Esophagus muscularis mucosa (tissue), 4 donors: ENCODE measurements at regions not wholly inside any gene's neighbourhood (a gene's known extent, or its start where the extent isn't known, plus 50 kb on each side); places are given as distances from the start of the nearest gene placed in this dataset.
"Not testable (repeated sequence)": the region's sequence is repeated elsewhere in the genome, so short reads cannot be mapped to it uniquely, and the experiment has no call there.

Experiments used
- EP300 ChIP-seq: sonication (generic); formaldehyde crosslinking; IDR thresholded peaks from one replicate; pipeline ENCODE4 v1.6.1; 2017; ENCODE audit warnings: antibody characterized with exemption
- POLR2A ChIP-seq: fragments of 450-650 bp; IDR thresholded peaks from one replicate; pipeline ENCODE4 v1.6.1; 2017; ENCODE audit warnings: antibody characterized with exemption, moderate library complexity, mild to moderate bottlenecking, low read depth
- TF ChIP-seq, protein P1 (sequence below), 3 experiments: fragments of 200-600 bp in 2 of 3; fragments of 450-650 bp in 1 of 3; sonication (generic) in 2 of 3; IDR thresholded peaks; one replicate each; pipeline ENCODE4 v1.5.1; 2017 to 2019; ENCODE audit warnings: antibody characterized with exemption in 3 of 3, mild to moderate bottlenecking in 2 of 3, moderate library complexity in 1 of 3

GRCh38 chr5:106776515-106776914 lies 894.2 kb downstream of the EFNA5 start:
- TF ChIP-seq, protein P1, sequence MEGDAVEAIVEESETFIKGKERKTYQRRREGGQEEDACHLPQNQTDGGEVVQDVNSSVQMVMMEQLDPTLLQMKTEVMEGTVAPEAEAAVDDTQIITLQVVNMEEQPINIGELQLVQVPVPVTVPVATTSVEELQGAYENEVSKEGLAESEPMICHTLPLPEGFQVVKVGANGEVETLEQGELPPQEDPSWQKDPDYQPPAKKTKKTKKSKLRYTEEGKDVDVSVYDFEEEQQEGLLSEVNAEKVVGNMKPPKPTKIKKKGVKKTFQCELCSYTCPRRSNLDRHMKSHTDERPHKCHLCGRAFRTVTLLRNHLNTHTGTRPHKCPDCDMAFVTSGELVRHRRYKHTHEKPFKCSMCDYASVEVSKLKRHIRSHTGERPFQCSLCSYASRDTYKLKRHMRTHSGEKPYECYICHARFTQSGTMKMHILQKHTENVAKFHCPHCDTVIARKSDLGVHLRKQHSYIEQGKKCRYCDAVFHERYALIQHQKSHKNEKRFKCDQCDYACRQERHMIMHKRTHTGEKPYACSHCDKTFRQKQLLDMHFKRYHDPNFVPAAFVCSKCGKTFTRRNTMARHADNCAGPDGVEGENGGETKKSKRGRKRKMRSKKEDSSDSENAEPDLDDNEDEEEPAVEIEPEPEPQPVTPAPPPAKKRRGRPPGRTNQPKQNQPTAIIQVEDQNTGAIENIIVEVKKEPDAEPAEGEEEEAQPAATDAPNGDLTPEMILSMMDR (IDR thresholded peaks at IDR 0.05), result not testable (repeated sequence)
- not testable (repeated sequence) for TF ChIP-seq POLR2A, EP300
